H9 (cell line): ENCODE measurements at regions not wholly inside any gene's neighbourhood (a gene's known extent, or its start where the extent isn't known, plus 50 kb on each side); places are given as distances from the start of the nearest gene placed in this dataset.

Experiments used
- DNase-seq: peaks from one replicate; pipeline ENCODE4 v3.0.0-alpha.2; 2017
- H2AFZ ChIP-seq: one replicate; pipeline ENCODE4 v1.6.1; 2013; ENCODE audit warnings: mild to moderate bottlenecking, low read length, control low read depth, moderate library complexity
- H2AK5ac ChIP-seq: 2 replicates; pipeline ENCODE4 v1.6.1; 2013; ENCODE audit warnings: low read length, control low read depth, mixed read lengths; ENCODE audit not compliant: insufficient read length
- H2BK120ac ChIP-seq: one replicate; pipeline ENCODE4 v1.6.1; 2013; ENCODE audit warnings: low read depth, mild to moderate bottlenecking, low read length, control low read depth, inconsistent platforms; ENCODE audit not compliant: poor library complexity, severe bottlenecking
- H2BK12ac ChIP-seq: 2 replicates; pipeline ENCODE4 v1.6.1; 2013; ENCODE audit warnings: low read length, control low read depth, mixed read lengths, low read depth; ENCODE audit not compliant: insufficient read length
- H2BK15ac ChIP-seq: 2 replicates; pipeline ENCODE4 v1.6.1; 2013; ENCODE audit warnings: low read depth, low read length, control low read depth
- H2BK20ac ChIP-seq: one replicate; pipeline ENCODE4 v1.6.1; 2013; ENCODE audit warnings: low read depth, mild to moderate bottlenecking, low read length, control low read depth, inconsistent platforms; ENCODE audit not compliant: poor library complexity, severe bottlenecking
- H2BK5ac ChIP-seq: 2 replicates; pipeline ENCODE4 v1.6.1; 2013; ENCODE audit warnings: low read length, control low read depth, mixed read lengths; ENCODE audit not compliant: insufficient read length
- H3K14ac ChIP-seq: 2 replicates; pipeline ENCODE4 v1.6.1; 2013; ENCODE audit warnings: low read length, control low read depth; ENCODE audit not compliant: insufficient read depth
- H3K18ac ChIP-seq: 2 replicates; pipeline ENCODE4 v1.6.1; 2013; ENCODE audit warnings: low read depth, mild to moderate bottlenecking, mixed read lengths, low read length, control low read depth; ENCODE audit not compliant: insufficient read length
- H3K23ac ChIP-seq: 2 replicates; pipeline ENCODE4 v1.6.1; 2013; ENCODE audit warnings: low read length, control low read depth, mixed read lengths, low read depth; ENCODE audit not compliant: insufficient read length
- H3K23me2 ChIP-seq: 2 replicates; pipeline ENCODE4 v1.6.1; 2013; ENCODE audit warnings: low read depth, mild to moderate bottlenecking, mixed read lengths, low read length, control low read depth; ENCODE audit not compliant: insufficient read length, poor library complexity, severe bottlenecking
- H3K27ac ChIP-seq: 2 replicates; pipeline ENCODE4 v1.5.1; 2013; ENCODE audit warnings: low read length, control low read depth, mixed read lengths, low read depth; ENCODE audit not compliant: insufficient read length
- H3K27me3 ChIP-seq: 2 replicates; pipeline ENCODE4 v1.6.1; 2013; ENCODE audit warnings: low read length, control low read depth, inconsistent platforms; ENCODE audit not compliant: insufficient read depth
- H3K4ac ChIP-seq: 2 replicates; pipeline ENCODE4 v1.6.1; 2013; ENCODE audit warnings: low read depth, mild to moderate bottlenecking, control low read depth, inconsistent platforms, low read length, moderate library complexity
- H3K4me1 ChIP-seq: 2 replicates; pipeline ENCODE4 v1.6.1; 2013; ENCODE audit warnings: low read length, control low read depth, inconsistent platforms; ENCODE audit not compliant: insufficient read depth
- H3K4me2 ChIP-seq: 2 replicates; pipeline ENCODE4 v1.6.1; 2013; ENCODE audit warnings: low read length, control low read depth, mixed read lengths; ENCODE audit not compliant: insufficient read length, insufficient read depth
- H3K56ac ChIP-seq: 2 replicates; pipeline ENCODE4 v1.6.1; 2013; ENCODE audit warnings: low read depth, mild to moderate bottlenecking, mixed read lengths, low read length, control low read depth; ENCODE audit not compliant: insufficient read length
- H3K79me1 ChIP-seq: 2 replicates; pipeline ENCODE4 v1.6.1; 2013; ENCODE audit warnings: low read depth, mild to moderate bottlenecking, moderate library complexity, low read length, control low read depth, inconsistent platforms; ENCODE audit not compliant: insufficient read depth, poor library complexity, severe bottlenecking
- H3K79me2 ChIP-seq: 2 replicates; pipeline ENCODE4 v1.6.1; 2013; ENCODE audit warnings: low read length, control low read depth, inconsistent platforms; ENCODE audit not compliant: insufficient read depth
- H3K9ac ChIP-seq: 2 replicates; pipeline ENCODE4 v1.6.1; 2013; ENCODE audit warnings: low read length, control low read depth, mixed read lengths; ENCODE audit not compliant: insufficient read length; ENCODE audit errors: extremely low read depth
- H3K9me3 ChIP-seq: one replicate; pipeline ENCODE4 v1.6.1; 2013; ENCODE audit warnings: low read depth, low read length, inconsistent platforms; ENCODE audit not compliant: control insufficient read depth
- H3T11ph ChIP-seq: one replicate; pipeline ENCODE4 v1.6.1; 2013; ENCODE audit warnings: mild to moderate bottlenecking, low read length, control low read depth, inconsistent platforms
- H4K20me1 ChIP-seq: one replicate; pipeline ENCODE4 v1.6.1; 2013; ENCODE audit not compliant: control insufficient read depth, insufficient read length, insufficient read depth
- H4K5ac ChIP-seq: 2 replicates; pipeline ENCODE4 v1.6.1; 2013; ENCODE audit warnings: low read depth, mild to moderate bottlenecking, mixed read lengths, low read length, control low read depth; ENCODE audit not compliant: insufficient read length
- H4K8ac ChIP-seq: replicated peaks from 2 replicates; pipeline ENCODE4 v1.6.1; 2013; ENCODE audit warnings: low read length, control low read depth, mixed read lengths, low read depth; ENCODE audit not compliant: insufficient read length
- H4K91ac ChIP-seq: 2 replicates; pipeline ENCODE4 v1.6.1; 2013; ENCODE audit warnings: low read depth, mild to moderate bottlenecking, moderate library complexity, mixed read lengths, low read length, control low read depth; ENCODE audit not compliant: insufficient read length
- H3K27ac Mint-ChIP-seq, 3 experiments: 2 replicates in 2 of 3; 3 replicates in 1 of 3; pipeline ENCODE4 v1.8.0; 2020 to 2021; ENCODE audit warnings: mixed read lengths in 3 of 3, mild to moderate bottlenecking in 1 of 3, moderate library complexity in 1 of 3
- H3K27me3 Mint-ChIP-seq: 2 replicates; pipeline ENCODE4 v1.8.0; 2021; ENCODE audit warnings: low read depth, mild to moderate bottlenecking, moderate library complexity, mixed read lengths
- H3K36me3 Mint-ChIP-seq, 3 experiments: 2 replicates in 2 of 3; 3 replicates in 1 of 3; pipeline ENCODE4 v1.8.0; 2020 to 2021; ENCODE audit warnings: low read depth in 3 of 3, mixed read lengths in 3 of 3; ENCODE audit not compliant: insufficient read depth in 1 of 3
- H3K4me1 Mint-ChIP-seq, 2 experiments: 2 replicates each; pipeline ENCODE4 v1.8.0; 2020; ENCODE audit warnings: mixed read lengths in 2 of 2
- H3K4me3 Mint-ChIP-seq, 2 experiments: 2 replicates in 1 of 2; 3 replicates in 1 of 2; pipeline ENCODE4 v1.8.0; 2020 to 2021; ENCODE audit warnings: mild to moderate bottlenecking in 2 of 2, mixed read lengths in 2 of 2, moderate library complexity in 1 of 2
- H3K9me3 Mint-ChIP-seq, 2 experiments: 2 replicates in 1 of 2; 3 replicates in 1 of 2; pipeline ENCODE4 v1.8.0; 2020; ENCODE audit warnings: mild to moderate bottlenecking in 2 of 2, mixed read lengths in 2 of 2, moderate library complexity in 1 of 2
- WGBS: extraction: QIAGEN DNeasy Blood & Tissue Kit; methylation state at CpG from one replicate; pipeline ENCODE4 v1.1.7; 2013; ENCODE audit warnings: missing lambda C conversion rate, low lambda C conversion rate, mixed read lengths; ENCODE audit not compliant: insufficient read length; ENCODE audit errors: extremely low coverage; 5-methylcytosine and 5-hydroxymethylcytosine counted together
- TF ChIP-seq, protein P1 (sequence below): fragments of 200-600 bp; sonication (generic); conservative IDR thresholded peaks from 3 replicates; pipeline ENCODE4 v1.8.0; 2021; ENCODE audit warnings: antibody characterized with exemption, mild to moderate bottlenecking

DNA sequence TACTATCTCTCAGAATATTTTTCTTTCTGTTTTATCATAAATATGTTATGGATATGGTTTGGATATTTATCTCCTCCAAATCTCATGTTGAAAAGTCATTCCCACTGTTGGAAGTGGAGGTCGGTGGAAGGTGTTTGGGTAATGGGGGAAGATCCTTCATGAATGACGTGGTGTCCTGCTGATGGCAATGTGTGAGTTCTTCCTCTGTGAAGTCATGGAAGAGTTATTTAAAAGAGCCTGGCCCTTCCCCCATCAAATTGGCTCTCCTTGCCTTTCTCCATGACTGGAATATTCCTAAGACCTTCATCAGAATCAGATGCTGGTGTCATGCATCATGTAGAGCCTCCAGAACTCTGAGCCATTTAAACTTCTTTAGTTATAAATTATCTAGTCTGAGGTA is 1291.6 kb downstream of the FSCB start:
- no peak overlapping the region for H4K8ac ChIP-seq
- H3K27me3 ChIP-seq: no peaks in the 10 kb centered on the region
- no peak overlapping the region for H3K14ac ChIP-seq
- Mint-ChIP-seq H3K27ac (no peak overlapping the region), H3K4me3 (no peak overlapping the region), H3K27me3 (no peaks in the 10 kb centered on the region), H3K36me3 (no peaks in the 10 kb centered on the region; a peak in 1 of 7 replicates), H3K9me3 (peaks cover 0 to 12% of the 10 kb centered on the region in 2 experiments; a peak in 4 of 5 replicates), H3K4me1 (no peaks in the 10 kb centered on the region)
- H4K91ac ChIP-seq: no peak overlapping the region
- no peak overlapping the region for H2BK120ac ChIP-seq
- no peak overlapping the region for H3K23ac ChIP-seq
- no peak overlapping the region for H3K56ac ChIP-seq
- H4K20me1 ChIP-seq: no peaks in the 10 kb centered on the region
- no peak overlapping the region for H3K9ac ChIP-seq
- no peak overlapping the region for H3K18ac ChIP-seq
- H4K5ac ChIP-seq: no peak overlapping the region
- H2BK12ac ChIP-seq: no peak overlapping the region
- H3K4me1 ChIP-seq: no peaks in the 10 kb centered on the region
- no peak overlapping the region for H2AFZ ChIP-seq
- H2AK5ac ChIP-seq: no peak overlapping the region
- H3K27ac ChIP-seq: no peak overlapping the region
- no peaks in the 10 kb centered on the region for H3K9me3 ChIP-seq
- no peak overlapping the region for H2BK15ac ChIP-seq
- no CpG with 5 or more reads among the region's 2 CpGs for WGBS
- H3K23me2 ChIP-seq: no peaks in the 10 kb centered on the region
- DNase-seq: no peak
- TF ChIP-seq, protein P1, sequence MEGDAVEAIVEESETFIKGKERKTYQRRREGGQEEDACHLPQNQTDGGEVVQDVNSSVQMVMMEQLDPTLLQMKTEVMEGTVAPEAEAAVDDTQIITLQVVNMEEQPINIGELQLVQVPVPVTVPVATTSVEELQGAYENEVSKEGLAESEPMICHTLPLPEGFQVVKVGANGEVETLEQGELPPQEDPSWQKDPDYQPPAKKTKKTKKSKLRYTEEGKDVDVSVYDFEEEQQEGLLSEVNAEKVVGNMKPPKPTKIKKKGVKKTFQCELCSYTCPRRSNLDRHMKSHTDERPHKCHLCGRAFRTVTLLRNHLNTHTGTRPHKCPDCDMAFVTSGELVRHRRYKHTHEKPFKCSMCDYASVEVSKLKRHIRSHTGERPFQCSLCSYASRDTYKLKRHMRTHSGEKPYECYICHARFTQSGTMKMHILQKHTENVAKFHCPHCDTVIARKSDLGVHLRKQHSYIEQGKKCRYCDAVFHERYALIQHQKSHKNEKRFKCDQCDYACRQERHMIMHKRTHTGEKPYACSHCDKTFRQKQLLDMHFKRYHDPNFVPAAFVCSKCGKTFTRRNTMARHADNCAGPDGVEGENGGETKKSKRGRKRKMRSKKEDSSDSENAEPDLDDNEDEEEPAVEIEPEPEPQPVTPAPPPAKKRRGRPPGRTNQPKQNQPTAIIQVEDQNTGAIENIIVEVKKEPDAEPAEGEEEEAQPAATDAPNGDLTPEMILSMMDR: no peak
- no peak overlapping the region for H3K4ac ChIP-seq
- H3K79me1 ChIP-seq: no peaks in the 10 kb centered on the region
- H3K79me2 ChIP-seq: no peaks in the 10 kb centered on the region
- H3K4me2 ChIP-seq: no peak overlapping the region
- no peak overlapping the region for H3T11ph ChIP-seq
- no peak overlapping the region for H2BK20ac ChIP-seq
- H2BK5ac ChIP-seq: no peak overlapping the region
